NCI-H2196 treated with DMSO at 0.1 percent for 48 hours (cell line): ENCODE measurements at regions not wholly inside any gene's neighbourhood (a gene's known extent, or its start where the extent isn't known, plus 50 kb on each side); places are given as distances from the start of the nearest gene placed in this dataset.

ENCODE experiments used
- DNase-seq: peaks from one replicate; lab custom pipeline; 2025; ENCODE audit not compliant: unreplicated experiment; lab: John Stamatoyannopoulos, UW

GRCh38 chr1:220979371-220979770 lies 100.1 kb downstream of the HLX start:
- DNase-seq = no peak

GRCh38 chr1:220982686-220983085 lies 103.4 kb downstream of the HLX start:
- DNase-seq = no peak

DNA sequence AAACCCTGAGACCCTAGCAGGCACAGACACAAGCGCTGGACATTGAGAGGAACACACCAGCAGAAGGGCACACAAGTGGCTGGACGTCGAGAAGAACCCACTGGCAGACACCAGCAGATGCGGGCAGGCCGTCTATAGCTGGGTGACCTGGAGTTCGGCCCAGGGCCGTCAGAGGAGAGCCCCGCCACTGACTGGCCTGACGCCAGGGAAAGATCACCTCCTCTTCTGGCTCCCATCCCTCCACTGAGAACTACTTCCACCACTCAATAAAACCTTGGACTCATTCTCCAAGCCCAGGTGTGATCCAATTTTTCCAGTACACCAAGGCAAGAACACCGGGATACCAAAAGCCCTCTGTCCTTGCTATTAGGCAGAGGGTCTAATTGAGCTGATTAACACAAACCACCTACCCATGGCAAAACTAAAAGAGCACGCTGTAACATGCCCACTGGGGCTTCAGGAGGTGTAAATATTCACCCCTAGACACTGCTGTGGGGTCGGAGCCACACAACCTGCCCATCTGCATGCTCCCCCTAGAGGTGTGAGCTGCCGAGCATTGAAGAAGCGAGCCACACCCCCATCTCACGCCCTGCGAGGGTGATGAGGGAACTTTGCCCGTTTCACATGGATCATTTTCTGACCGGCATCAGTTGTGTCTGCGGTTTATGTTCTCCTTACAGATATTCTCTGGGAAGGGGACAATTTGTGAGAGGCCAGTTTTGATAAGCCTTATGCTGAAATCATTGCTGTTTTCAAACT lies 104.8 kb downstream of the HLX start:
- no peak for DNase-seq

DNA sequence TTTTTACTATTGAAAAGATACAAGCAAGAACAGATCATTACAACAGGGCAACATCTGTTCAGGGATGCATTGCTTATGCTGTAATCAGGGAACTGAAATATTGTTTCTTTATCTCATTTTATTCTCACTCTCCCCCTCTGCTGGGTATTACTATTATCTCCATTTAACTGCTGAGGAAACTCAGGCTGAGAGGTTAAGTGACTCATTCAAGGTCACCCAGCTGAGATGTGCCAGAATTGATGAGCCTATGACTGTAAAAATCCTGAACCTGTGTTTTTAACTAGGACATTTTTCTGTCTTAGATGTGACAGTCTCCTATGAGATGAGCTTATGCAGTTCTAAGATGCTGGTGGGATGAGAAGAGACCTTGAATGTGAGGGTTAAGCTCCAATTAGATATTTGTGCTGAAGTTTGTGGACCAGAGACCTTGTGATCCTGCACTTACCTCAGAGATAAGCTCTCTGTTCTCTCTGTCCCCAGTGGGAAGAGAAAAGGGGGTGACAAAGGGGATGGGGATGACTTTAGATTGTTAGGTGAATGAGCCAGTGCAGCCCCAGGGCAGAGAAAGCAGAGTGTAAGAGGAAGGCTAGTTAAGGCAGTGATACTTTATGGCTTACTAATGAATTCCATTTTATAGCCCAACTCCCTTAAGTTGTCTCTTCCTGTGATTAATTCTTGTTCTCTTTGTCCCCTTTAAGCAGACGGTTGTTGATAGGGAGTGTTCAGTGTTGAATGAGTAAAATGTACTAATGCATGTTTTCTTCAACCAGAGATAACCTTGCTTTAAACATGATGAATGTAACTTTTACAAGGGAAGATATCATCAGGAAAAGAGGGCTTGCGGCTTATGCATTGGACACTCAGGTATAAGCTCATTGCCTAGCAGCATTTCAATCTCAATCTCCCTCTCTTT lies 111.4 kb downstream of the HLX start:
- no peak for DNase-seq

DNA sequence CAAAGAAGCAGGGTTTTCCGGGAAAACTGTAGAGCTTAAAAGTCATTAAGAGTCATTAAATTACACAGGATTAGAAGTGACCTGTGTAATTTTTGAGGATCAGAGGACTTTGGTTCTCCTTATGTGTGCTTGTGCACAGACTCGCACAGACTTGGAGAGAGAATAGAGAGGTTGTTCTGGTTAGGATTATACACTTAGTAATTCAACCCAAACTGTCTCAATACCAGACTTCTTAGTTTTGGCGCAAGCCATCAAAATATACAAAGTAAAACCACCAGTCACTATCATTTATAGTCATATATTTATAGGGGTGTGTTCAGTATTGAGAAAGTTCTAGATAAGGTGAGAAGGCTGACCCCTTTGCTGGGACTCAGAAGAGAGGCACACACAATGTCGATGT lies 112.3 kb downstream of the HLX start:
- DNase-seq = no peak

- no peak for DNase-seq
Observed at GRCh38 chr1:220991959-220992704, 112.9 kb downstream of the HLX start.

DNA sequence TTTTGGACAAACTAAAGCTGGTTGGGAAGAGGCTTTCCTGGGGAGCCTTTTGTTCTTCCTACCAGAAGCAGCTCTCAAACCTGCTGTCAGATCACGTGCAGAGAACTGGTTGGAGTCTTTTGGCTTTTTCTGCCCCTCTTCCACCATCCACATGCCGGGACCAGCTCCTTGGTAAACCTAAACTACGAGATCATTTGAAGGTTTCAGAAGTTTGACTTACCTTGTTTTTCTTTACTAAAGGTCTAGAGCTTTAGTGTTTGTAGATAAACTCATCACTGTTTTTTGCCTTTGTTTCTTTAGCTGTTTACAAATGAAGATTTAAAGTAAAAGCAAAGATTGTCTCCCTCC lies 113.4 kb downstream of the HLX start:
- no peak for DNase-seq

DNA sequence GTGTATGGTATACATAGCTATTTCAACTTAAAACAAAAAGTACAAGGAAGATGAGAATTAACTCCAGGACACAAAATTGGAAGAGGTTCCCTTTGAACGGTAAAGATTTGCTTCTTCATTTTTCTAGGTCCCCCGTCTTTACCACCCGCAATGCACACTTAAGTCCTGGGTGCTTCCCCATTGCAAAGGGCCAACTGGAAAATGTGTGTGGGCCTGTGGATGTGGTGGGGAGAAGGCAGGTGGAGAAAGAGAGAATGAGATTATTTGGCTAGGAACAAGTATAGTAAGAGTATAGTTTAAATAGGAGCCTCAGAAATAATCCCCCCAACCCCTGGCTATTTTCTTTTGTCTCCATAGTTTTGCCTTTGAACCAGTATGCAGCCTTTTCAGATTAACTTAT lies 115.4 kb downstream of the HLX start:
- no peak for DNase-seq

DNA sequence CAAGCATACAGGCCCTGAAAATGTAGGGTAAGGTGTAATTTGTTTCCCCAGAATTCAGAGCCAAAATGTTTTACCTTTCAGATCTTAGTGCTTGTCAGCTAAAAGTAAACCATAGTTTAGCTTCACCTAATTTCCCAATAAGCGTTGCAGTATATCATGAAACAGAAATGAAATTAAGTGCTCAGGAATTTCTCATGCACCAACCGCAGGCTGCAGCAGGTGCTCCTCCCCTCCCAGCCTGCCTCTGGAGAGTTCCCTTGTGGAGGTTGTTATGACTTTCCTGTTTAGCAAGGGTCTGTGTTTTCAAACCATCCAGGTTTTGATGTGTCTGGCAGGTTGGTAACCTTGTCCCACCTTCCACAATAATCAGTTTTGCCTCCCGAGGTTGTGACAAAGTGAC lies 118.5 kb downstream of the HLX start:
- DNase-seq = no peak

GRCh38 chr1:220999872-221000863 lies 120.9 kb downstream of the HLX start:
- DNase-seq = no peak

GRCh38 chr1:221001167-221001566 lies 121.9 kb downstream of the HLX start:
- no peak for DNase-seq

DNA sequence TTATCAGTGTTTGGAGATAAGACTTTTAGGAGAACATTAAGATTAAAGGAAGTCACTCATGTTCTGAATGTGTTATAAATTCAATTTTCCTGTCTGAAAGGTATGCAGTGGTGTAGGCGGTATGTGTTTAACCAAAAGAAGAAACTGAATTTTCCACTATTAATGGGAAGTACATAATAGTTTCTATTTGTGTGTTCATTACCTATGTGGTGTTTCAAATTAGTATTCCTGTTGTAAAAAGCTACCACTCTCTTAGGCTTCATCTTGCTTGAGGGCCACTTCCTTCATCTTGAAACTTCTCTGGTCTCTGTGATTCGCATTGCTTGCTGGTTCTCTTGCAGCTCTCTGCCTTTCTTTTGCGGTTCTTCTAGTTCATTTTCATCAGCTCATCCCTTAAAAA lies 123.4 kb downstream of the HLX start:
- DNase-seq = no peak

DNA sequence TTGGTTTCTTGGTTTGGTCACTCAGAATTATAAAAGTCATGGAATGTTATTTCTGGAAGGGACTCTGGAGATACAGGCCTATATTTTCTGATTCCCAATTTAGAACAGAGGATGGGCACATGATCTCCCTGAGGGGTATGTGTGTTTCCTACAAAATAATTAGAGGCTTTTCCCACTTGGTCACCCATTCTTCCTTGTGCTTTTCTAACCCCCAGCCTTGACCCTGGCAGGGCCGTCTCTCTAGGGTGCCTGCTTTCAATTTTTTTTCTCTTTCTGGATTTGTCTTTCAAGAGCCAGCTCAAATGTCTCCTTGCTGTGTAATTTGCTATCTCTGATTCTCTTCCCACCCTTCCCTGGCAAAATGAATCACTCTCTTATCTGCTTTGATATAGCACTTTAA lies 131.9 kb downstream of the HLX start:
- DNase-seq = no peak

DNA sequence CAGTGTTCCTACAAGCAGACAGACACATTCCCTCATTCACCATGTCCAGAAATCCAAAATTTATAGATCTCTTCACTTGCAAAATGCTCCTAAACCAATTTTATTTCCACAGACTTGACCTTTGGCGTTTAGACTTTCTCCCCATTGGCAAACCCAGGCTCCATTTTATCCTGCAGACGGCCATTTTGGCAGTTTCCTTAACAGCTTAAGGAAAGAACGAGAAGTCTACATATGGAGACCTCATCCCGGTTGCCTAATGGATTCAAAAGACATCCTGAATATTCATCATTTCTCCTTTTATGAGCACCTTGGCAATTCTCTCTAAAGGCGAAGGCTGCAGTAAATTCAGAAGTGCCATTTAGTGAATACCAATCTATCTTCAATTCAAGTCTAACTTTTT lies 132.9 kb downstream of the HLX start:
- DNase-seq = no peak

DNA sequence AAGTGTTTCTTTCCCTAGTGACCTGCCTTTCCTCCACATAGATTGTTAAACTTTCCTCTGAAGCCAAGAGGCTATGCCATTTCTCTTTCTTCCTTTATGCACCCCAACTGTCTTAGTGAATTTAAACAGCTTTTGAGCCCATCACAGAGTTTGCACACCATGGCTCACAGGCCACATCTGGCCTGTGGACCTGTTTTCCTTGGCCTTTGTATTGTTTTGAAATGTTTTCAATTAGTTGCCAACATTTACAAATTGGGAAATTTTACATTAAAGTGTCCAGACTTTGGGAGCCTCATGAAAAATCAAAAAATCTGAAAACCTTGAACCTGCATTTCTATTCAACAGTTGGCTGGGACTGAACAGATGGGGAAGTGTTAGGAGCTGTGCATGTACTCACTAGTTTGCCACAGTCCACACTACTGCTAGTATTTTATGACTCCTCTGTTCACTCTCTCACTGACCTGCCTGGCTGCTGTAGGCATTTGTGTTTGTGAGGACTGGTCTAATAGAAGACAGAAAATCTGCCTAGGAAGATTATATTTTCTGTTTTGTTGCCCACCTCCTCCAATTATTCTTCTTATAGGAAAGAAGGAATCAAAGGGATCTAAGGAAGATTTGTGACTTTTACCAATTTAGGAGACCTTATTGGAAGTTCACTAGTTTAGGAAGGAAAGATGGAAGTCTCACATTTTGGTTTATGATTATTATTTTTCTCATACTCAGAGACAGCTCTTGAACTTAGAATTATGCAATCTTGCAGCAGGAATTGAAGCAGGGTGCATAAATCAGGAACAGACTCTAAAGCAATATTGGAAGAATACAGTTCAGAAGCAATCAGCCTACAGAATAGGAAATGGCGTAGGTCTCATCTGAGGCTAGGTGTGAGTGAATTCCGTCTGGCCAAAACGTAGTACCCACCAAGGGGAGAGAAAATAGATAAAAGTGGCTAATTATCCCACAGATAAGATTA lies 134.7 kb downstream of the HLX start:
- no peak for DNase-seq

DNA sequence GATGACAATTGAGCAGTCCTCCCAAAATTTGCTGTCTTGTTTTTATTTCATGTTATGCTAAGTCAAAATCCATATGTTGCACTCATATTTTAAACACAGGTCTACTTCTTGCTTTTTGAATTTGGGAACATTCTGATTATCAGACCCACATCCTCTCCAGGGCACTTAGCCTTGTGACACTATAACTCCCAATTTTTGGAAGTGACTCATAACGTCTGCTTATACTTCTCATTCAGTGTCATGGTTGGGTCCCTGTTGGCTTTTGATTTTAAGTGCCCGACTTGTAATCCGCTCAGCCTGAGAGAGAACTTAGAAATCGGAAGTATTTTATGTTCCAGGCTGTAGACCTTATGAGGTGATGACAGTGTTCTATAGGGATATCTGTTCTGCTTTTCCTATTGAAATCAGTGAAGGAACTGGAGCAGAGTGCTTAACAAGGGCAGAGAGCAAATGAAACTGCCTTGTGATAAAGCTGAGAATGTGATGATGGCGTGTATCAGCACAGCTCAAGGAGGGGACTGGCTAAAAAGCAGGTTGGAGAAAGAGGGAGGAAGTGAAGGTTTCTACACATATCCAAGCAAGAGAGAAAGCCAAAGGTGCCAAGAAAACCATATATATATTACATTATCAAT lies 136.0 kb downstream of the HLX start:
- DNase-seq = no peak

DNA sequence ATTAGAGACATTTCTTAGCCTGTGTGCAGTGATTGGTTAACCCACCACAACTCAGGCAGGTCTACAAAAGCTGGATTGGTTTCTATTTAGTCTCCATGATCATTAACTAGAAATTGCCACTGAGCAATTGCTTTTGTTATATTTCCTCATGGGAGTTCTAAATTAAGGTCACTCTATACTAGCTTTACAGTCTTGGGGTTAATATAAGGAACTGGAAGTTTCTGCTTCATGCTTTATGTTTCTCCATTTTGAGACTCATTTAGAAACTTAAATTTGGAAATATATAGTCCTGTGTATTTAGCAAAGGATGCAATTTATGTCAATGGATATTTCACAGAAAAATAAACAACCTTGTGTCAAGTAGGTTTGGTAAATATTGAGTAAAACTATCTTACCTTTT lies 137.5 kb downstream of the HLX start:
- no peak for DNase-seq

DNA sequence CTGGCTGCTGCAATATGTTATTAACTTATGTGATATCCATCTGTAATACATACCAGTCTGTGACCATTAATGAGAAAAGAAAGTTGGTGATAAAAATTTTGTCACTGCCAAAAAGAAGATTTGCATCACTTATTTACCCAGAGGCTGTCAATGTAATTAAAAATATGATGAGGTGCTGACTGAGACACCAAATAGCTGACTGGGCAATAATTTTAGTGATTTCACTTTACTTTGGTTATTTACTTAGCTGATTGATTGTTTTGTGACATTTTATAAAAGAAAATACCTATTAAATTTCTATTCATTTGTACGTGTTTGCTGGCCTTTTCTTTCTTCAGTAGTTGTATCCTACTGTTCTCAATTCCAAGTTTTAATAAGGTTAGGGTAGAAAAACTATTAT lies 139.2 kb downstream of the HLX start:
- DNase-seq = no peak

- DNase-seq = no peak
Observed at GRCh38 chr1:221022331-221022730, 143.1 kb downstream of the HLX start.
